ENCODE measurements at regions not wholly inside any gene's neighbourhood (a gene's known extent, or its start where the extent isn't known, plus 50 kb on each side); places are given as distances from the start of the nearest gene placed in this dataset.

GRCh38 chr4:12651876-12652275 is 832.3 kb downstream of the RAB28 start:
- DNase-seq (ENCODE audit: low read depth) (peak; percentile 53), FAIRE-seq (no peak)
- Histone ChIP-seq H3K27me3 (ENCODE audit: control insufficient read depth, insufficient read depth, low read length) (no peaks in the 10 kb centered on the region), H3K36me3 (ENCODE audit: control insufficient read depth, insufficient read depth, low read length) (no peaks in the 10 kb centered on the region), H3K4me3 (ENCODE audit: low read depth, low read length) (no peak overlapping the region)
- TF ChIP-seq, protein P1, sequence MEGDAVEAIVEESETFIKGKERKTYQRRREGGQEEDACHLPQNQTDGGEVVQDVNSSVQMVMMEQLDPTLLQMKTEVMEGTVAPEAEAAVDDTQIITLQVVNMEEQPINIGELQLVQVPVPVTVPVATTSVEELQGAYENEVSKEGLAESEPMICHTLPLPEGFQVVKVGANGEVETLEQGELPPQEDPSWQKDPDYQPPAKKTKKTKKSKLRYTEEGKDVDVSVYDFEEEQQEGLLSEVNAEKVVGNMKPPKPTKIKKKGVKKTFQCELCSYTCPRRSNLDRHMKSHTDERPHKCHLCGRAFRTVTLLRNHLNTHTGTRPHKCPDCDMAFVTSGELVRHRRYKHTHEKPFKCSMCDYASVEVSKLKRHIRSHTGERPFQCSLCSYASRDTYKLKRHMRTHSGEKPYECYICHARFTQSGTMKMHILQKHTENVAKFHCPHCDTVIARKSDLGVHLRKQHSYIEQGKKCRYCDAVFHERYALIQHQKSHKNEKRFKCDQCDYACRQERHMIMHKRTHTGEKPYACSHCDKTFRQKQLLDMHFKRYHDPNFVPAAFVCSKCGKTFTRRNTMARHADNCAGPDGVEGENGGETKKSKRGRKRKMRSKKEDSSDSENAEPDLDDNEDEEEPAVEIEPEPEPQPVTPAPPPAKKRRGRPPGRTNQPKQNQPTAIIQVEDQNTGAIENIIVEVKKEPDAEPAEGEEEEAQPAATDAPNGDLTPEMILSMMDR (IDR thresholded peaks at IDR 0.05; ENCODE audit: insufficient read depth, low read length, severe bottlenecking), result no peak

GRCh38 chr4:12645732-12646131 is 838.4 kb downstream of the RAB28 start:
- H3K27me3 ChIP-seq (ENCODE audit: control insufficient read depth, insufficient read depth, low read length), result no peaks in the 10 kb centered on the region
- DNase-seq (ENCODE audit: low read depth), result no peak
- no peak for FAIRE-seq

DNA sequence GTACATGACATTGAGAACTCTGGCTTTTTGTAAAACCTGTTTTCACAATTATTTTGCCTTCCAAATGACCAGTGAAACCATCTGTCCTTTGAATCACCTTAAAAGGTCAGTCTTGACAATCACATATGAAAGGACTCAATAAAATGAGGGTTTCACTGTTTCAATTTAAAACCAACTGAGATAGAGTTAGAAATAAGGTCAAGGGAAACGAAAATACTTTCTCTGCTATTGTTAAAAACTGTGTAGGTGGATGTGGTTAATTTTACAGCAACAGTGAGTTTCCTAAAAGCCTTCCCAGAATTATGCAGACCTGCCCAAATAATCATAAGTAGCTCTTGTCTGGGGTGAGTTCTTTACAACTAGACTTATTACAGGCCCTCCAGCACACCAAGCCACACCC is 839.9 kb downstream of the RAB28 start:
- no peak for FAIRE-seq

More at GRCh38 chr4:12645732-12646131, 838.4 kb downstream of the RAB28 start:
- TF ChIP-seq, protein P1 (IDR thresholded peaks at IDR 0.05; ENCODE audit: insufficient read depth, low read length, severe bottlenecking), result no peak
- H3K36me3 ChIP-seq (ENCODE audit: control insufficient read depth, insufficient read depth, low read length), result no peaks in the 10 kb centered on the region
- no peak overlapping the region for H3K4me3 ChIP-seq (ENCODE audit: low read depth, low read length)

GRCh38 chr4:12636191-12636590 is 847.9 kb downstream of the RAB28 start:
- Histone ChIP-seq H3K27me3 (ENCODE audit: control insufficient read depth, insufficient read depth, low read length) (no peaks in the 10 kb centered on the region), H3K4me3 (ENCODE audit: low read depth, low read length) (no peak overlapping the region), H3K36me3 (ENCODE audit: control insufficient read depth, insufficient read depth, low read length) (no peaks in the 10 kb centered on the region)
- TF ChIP-seq, protein P1 (IDR thresholded peaks at IDR 0.05; ENCODE audit: insufficient read depth, low read length, severe bottlenecking), result no peak
- DNase-seq (ENCODE audit: low read depth) (no peak), FAIRE-seq (no peak)

More for the DNA sequence above, 839.9 kb downstream of the RAB28 start:
- Histone ChIP-seq H3K4me3 (ENCODE audit: low read depth, low read length) (no peak overlapping the region), H3K36me3 (ENCODE audit: control insufficient read depth, insufficient read depth, low read length) (no peaks in the 10 kb centered on the region), H3K27me3 (ENCODE audit: control insufficient read depth, insufficient read depth, low read length) (no peaks in the 10 kb centered on the region)
- no peak for DNase-seq (ENCODE audit: low read depth)
- TF ChIP-seq, protein P1 (IDR thresholded peaks at IDR 0.05; ENCODE audit: insufficient read depth, low read length, severe bottlenecking), result no peak

- no peaks in the 10 kb centered on the region for H3K36me3 ChIP-seq (ENCODE audit: control insufficient read depth, insufficient read depth, low read length)
- FAIRE-seq, result no peak
Observed at GRCh38 chr4:12635629-12636028, 848.5 kb downstream of the RAB28 start.

More at GRCh38 chr4:12635629-12636028, 848.5 kb downstream of the RAB28 start:
- DNase-seq (ENCODE audit: low read depth), result no peak
- no peaks in the 10 kb centered on the region for H3K27me3 ChIP-seq (ENCODE audit: control insufficient read depth, insufficient read depth, low read length)
- TF ChIP-seq, protein P1 (IDR thresholded peaks at IDR 0.05; ENCODE audit: insufficient read depth, low read length, severe bottlenecking), result no peak
- H3K4me3 ChIP-seq (ENCODE audit: low read depth, low read length), result no peak overlapping the region

Measured in bronchial epithelial cell (primary cell).